ENCODE measurements at regions not wholly inside any gene's neighbourhood (a gene's known extent, or its start where the extent isn't known, plus 50 kb on each side); places are given as distances from the start of the nearest gene placed in this dataset.

- no peaks in the 10 kb centered on the region for H3K9me2 ChIP-seq
- WGBS (ENCODE audit: low lambda C conversion rate): 11% methylated on average over 3 of the region's 4 CpGs
Measured at GRCh38 chrX:4850312-4850711, 1136.9 kb upstream of the PRKX start.

GRCh38 chrX:4844376-4844775, 1130.9 kb upstream of the PRKX start:
- no peak for DNase-seq
- ChIA-PET CTCF (no interaction called here), POLR2A (no interaction called here)
- Histone ChIP-seq H2AFZ (ENCODE audit: low read depth) (no peak overlapping the region), H3K36me3 (replicated peaks in 1 of 2; ENCODE audit: control insufficient read depth in 1 of 2, insufficient read depth in 2 of 2, low read length in 1 of 2) (no peaks in the 10 kb centered on the region), H4K20me1 (ENCODE audit: insufficient read depth) (no peaks in the 10 kb centered on the region), H3K27ac (ENCODE audit: low read depth in 2 of 2, low read length in 1 of 2) (no peak overlapping the region), H3K4me2 (no peak overlapping the region), H3F3A (replicated peaks; ENCODE audit: insufficient read depth) (no peaks in the 10 kb centered on the region), H3K9ac (no peak overlapping the region), H3K27me3 (ENCODE audit: insufficient read depth) (no peaks in the 10 kb centered on the region), H3K4me3 (ENCODE audit: low read depth in 2 of 2, low read length in 1 of 2) (no peak overlapping the region), H3K4me1 (ENCODE audit: control insufficient read depth in 1 of 2, insufficient read depth in 2 of 2, low read depth in 1 of 2, low read length in 1 of 2) (no peaks in the 10 kb centered on the region), H3K9me2 (no peaks in the 10 kb centered on the region), H3K79me2 (ENCODE audit: insufficient read depth) (no peaks in the 10 kb centered on the region), H3K9me3 (no peaks in the 10 kb centered on the region)
- no peak for TF ChIP-seq RAD21 (IDR thresholded peaks at IDR 0.05; ENCODE audit: low read length)
- TF ChIP-seq GATA2 (CRISPR knock-in tag; IDR thresholded peaks at IDR 0.05): no peak
- TF ChIP-seq ZBTB33 (IDR thresholded peaks at IDR 0.05; ENCODE audit: borderline replicate concordance, low read depth): no peak
- TF ChIP-seq ELF1 (IDR thresholded peaks at IDR 0.05): no peak
- no peak for TF ChIP-seq CTCF (IDR thresholded peaks at IDR 0.05)
- TF ChIP-seq FOXJ3 (CRISPR knock-in tag; IDR thresholded peaks at IDR 0.05): no peak
- TF ChIP-seq POLR2AphosphoS5 (IDR thresholded peaks at IDR 0.05; ENCODE audit: low read depth, low read length): no peak
- TF ChIP-seq PBX3 (IDR thresholded peaks at IDR 0.05): no peak
- no peak for TF ChIP-seq TAF1 (IDR thresholded peaks at IDR 0.05; ENCODE audit: borderline replicate concordance, low read depth, low read length)
- WGBS (ENCODE audit: low lambda C conversion rate): 15% methylated on average over 4 of the region's 4 CpGs

More at GRCh38 chrX:4850312-4850711, 1136.9 kb upstream of the PRKX start:
- Histone ChIP-seq H3K36me3 (replicated peaks in 1 of 2; ENCODE audit: control insufficient read depth in 1 of 2, insufficient read depth in 2 of 2, low read length in 1 of 2) (no peaks in the 10 kb centered on the region), H3K27ac (ENCODE audit: low read depth in 2 of 2, low read length in 1 of 2) (no peak overlapping the region), H3K4me3 (ENCODE audit: low read depth in 2 of 2, low read length in 1 of 2) (no peak overlapping the region), H3K9me3 (no peaks in the 10 kb centered on the region), H4K20me1 (ENCODE audit: insufficient read depth) (no peaks in the 10 kb centered on the region), H3K79me2 (ENCODE audit: insufficient read depth) (no peaks in the 10 kb centered on the region), H2AFZ (ENCODE audit: low read depth) (no peak overlapping the region), H3K9ac (no peak overlapping the region), H3K4me1 (ENCODE audit: control insufficient read depth in 1 of 2, insufficient read depth in 2 of 2, low read depth in 1 of 2, low read length in 1 of 2) (no peaks in the 10 kb centered on the region), H3K27me3 (ENCODE audit: insufficient read depth) (no peaks in the 10 kb centered on the region), H3K4me2 (no peak overlapping the region), H3F3A (replicated peaks; ENCODE audit: insufficient read depth) (no peaks in the 10 kb centered on the region)
- DNase-seq: no peak
- POLR2A ChIA-PET: no interaction called here
- TF ChIP-seq FOXM1 (IDR thresholded peaks at IDR 0.05; ENCODE audit: low read depth) (no peak), FOXJ3 (CRISPR knock-in tag; IDR thresholded peaks at IDR 0.05) (no peak), SIN3A (IDR thresholded peaks at IDR 0.05; ENCODE audit: borderline replicate concordance, low read depth, low read length) (no peak), ELF1 (IDR thresholded peaks at IDR 0.05) (no peak), GABPA (IDR thresholded peaks at IDR 0.05; ENCODE audit: low read depth) (no peak), POLR2AphosphoS5 (IDR thresholded peaks at IDR 0.05; ENCODE audit: low read depth, low read length) (no peak), RXRA (IDR thresholded peaks at IDR 0.05; ENCODE audit: borderline replicate concordance, low read depth) (no peak), IRF3 (IDR thresholded peaks at IDR 0.05; ENCODE audit: low read depth, low read length) (no peak), RAD21 (IDR thresholded peaks at IDR 0.05; ENCODE audit: low read length) (no peak), MEF2A (IDR thresholded peaks at IDR 0.05; ENCODE audit: borderline replicate concordance, low read depth) (no peak), NRF1 (IDR thresholded peaks at IDR 0.05; ENCODE audit: low read depth, low read length) (no peak)
- CTCF ChIA-PET: no interaction called here

Data from SK-N-SH (cell line).